ENCODE measurements at regions not wholly inside any gene's neighbourhood (a gene's known extent, or its start where the extent isn't known, plus 50 kb on each side); places are given as distances from the start of the nearest gene placed in this dataset.

- H3K4me3 ChIP-seq (replicated peaks in 1 of 3; ENCODE audit: insufficient read depth in 1 of 3, low read depth in 1 of 3, low read length in 3 of 3): no peak overlapping the region
- POLR2A ChIA-PET: no interaction called here
- no peak for FAIRE-seq
Measured at GRCh38 chr7:149685455-149685854, 87.9 kb downstream of the ZNF467 start.

More at GRCh38 chr7:149685455-149685854, 87.9 kb downstream of the ZNF467 start:
- H3K9me3 ChIP-seq (replicated peaks; ENCODE audit: control insufficient read depth, insufficient read depth, low read length): no peaks in the 10 kb centered on the region
- BruUV-seq (replicated peaks): no TSS peak
- H2AFZ ChIP-seq (ENCODE audit: low read depth, low read length): no peak overlapping the region
- intact Hi-C loops (cut with micrococcal nuclease) (no loop called here), dilution Hi-C loops (cut with MboI; ENCODE audit: extremely low pct_ligation_motif_present, low sequenced_read_pairs) (no loop called here)
- H3K79me2 ChIP-seq (ENCODE audit: control insufficient read depth, insufficient read depth, low read length): no peaks in the 10 kb centered on the region
- no peaks in the 10 kb centered on the region for H4K20me1 ChIP-seq (replicated peaks; ENCODE audit: control insufficient read depth, extremely low read depth, insufficient read depth, low read length)
- H3K36me3 ChIP-seq (ENCODE audit: control insufficient read depth in 2 of 2, extremely low read depth in 1 of 2, insufficient read depth in 2 of 2, low read length in 2 of 2): no peaks in the 10 kb centered on the region
- TF ChIP-seq JUN (IDR thresholded peaks at IDR 0.05; ENCODE audit: borderline replicate concordance, insufficient read depth, insufficient read length, low read depth) (no peak), FOS (IDR thresholded peaks at IDR 0.05; ENCODE audit: borderline replicate concordance, insufficient read depth, low read length) (no peak), MYC (IDR thresholded peaks at IDR 0.05; ENCODE audit: low read depth, low read length) (no peak), EZH2 (IDR thresholded peaks at IDR 0.05; ENCODE audit: borderline replicate concordance, low read depth, low read length, severe bottlenecking) (no peak), GATA2 (IDR thresholded peaks at IDR 0.05; ENCODE audit: insufficient read depth, insufficient read length, low read depth, low read length) (no peak), POLR2AphosphoS5 (IDR thresholded peaks at IDR 0.05; ENCODE audit: insufficient read depth, low read depth, low read length) (no peak), MAX (IDR thresholded peaks at IDR 0.05; ENCODE audit: insufficient read depth, insufficient read length) (no peak), CTCF (IDR thresholded peaks at IDR 0.05; ENCODE audit: extremely low read depth in 1 of 2, insufficient read depth in 1 of 2, low read depth in 1 of 2, low read length in 2 of 2) (no peak), POLR2A (IDR thresholded peaks at IDR 0.05; ENCODE audit: low read depth, low read length) (no peak)
- H3K4me1 ChIP-seq (ENCODE audit: control insufficient read depth, extremely low read depth, insufficient read depth, low read length): no peaks in the 10 kb centered on the region
- H3K9ac ChIP-seq (replicated peaks; ENCODE audit: extremely low read depth, insufficient read depth, low read length): no peak overlapping the region
- no peaks in the 10 kb centered on the region for H3K9me1 ChIP-seq (replicated peaks; ENCODE audit: control insufficient read depth, extremely low read depth, insufficient read depth, low read length)
- peaks cover 9 to 11% of the 10 kb centered on the region in 2 experiments for H3K27me3 ChIP-seq (ENCODE audit: control insufficient read depth in 2 of 2, insufficient read depth in 2 of 2, low read length in 2 of 2)
- no peak overlapping the region for H3K27ac ChIP-seq (ENCODE audit: insufficient read depth, low read depth, low read length)
- CTCF ChIA-PET: interaction anchor here (0.7 to 1.9 kb wide), 2 partner anchors 15 to 56 kb away, joined by 3 to 7 read pairs; no protein-coding TSS in a partner anchor
- DNase-seq (ENCODE audit: low read depth, low spot score): no peak
- no peak overlapping the region for H3K4me2 ChIP-seq (ENCODE audit: insufficient read depth, low read length)
